AG10803 (cell line): ENCODE measurements at regions not wholly inside any gene's neighbourhood (a gene's known extent, or its start where the extent isn't known, plus 50 kb on each side); places are given as distances from the start of the nearest gene placed in this dataset.
"Not testable (repeated sequence)": the region's sequence is repeated elsewhere in the genome, so short reads cannot be mapped to it uniquely, and the experiment has no call there.

ENCODE experiments used
- DNase-seq: peaks from one replicate; pipeline ENCODE4 v3.0.0; 2010; ENCODE audit warnings: low read depth
- H3K4me3 ChIP-seq: 2 replicates; pipeline ENCODE4 v1.5.1; 2011; ENCODE audit warnings: mild to moderate bottlenecking, low read length, control low read depth
- TF ChIP-seq, protein P1 (sequence below): conservative IDR thresholded peaks from 2 replicates; pipeline ENCODE4 v1.5.1; 2011; ENCODE audit warnings: mild to moderate bottlenecking, low read length, control low read depth, inconsistent platforms

GRCh38 chr13:74266861-74267260, 132.7 kb upstream of the KLF12 start:
- no peak for DNase-seq
- H3K4me3 ChIP-seq = no peak overlapping the region
- TF ChIP-seq, protein P1, sequence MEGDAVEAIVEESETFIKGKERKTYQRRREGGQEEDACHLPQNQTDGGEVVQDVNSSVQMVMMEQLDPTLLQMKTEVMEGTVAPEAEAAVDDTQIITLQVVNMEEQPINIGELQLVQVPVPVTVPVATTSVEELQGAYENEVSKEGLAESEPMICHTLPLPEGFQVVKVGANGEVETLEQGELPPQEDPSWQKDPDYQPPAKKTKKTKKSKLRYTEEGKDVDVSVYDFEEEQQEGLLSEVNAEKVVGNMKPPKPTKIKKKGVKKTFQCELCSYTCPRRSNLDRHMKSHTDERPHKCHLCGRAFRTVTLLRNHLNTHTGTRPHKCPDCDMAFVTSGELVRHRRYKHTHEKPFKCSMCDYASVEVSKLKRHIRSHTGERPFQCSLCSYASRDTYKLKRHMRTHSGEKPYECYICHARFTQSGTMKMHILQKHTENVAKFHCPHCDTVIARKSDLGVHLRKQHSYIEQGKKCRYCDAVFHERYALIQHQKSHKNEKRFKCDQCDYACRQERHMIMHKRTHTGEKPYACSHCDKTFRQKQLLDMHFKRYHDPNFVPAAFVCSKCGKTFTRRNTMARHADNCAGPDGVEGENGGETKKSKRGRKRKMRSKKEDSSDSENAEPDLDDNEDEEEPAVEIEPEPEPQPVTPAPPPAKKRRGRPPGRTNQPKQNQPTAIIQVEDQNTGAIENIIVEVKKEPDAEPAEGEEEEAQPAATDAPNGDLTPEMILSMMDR = no peak

GRCh38 chr13:74266309-74266708, 132.1 kb upstream of the KLF12 start:
- no peak for DNase-seq
- H3K4me3 ChIP-seq = no peak overlapping the region
- TF ChIP-seq, protein P1 = no peak

DNA sequence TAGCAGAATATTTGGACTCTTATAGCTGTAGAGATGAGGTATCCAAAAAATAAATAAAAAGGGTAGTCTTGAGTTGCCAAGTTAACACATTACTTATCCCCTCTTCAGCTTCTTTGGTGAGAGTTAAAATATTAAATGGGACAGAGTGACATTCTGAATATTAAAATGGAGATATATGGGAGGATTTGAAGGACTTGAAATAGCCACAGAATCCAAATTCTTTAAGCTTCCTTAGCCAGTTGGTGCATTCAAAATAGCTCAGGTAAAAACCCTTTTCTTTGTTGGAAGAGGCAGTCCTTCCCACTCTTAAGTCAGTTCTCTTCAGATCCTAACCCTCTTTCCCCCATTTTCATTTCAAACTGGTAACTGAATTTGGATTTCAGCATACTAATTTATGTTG, 130.1 kb upstream of the KLF12 start:
- no peak for DNase-seq
- H3K4me3 ChIP-seq = no peak overlapping the region
- TF ChIP-seq, protein P1 = no peak

- H3K4me3 ChIP-seq, DNase-seq: not testable (repeated sequence)
Measured at GRCh38 chr13:74260420-74260819, 126.2 kb upstream of the KLF12 start.

DNA sequence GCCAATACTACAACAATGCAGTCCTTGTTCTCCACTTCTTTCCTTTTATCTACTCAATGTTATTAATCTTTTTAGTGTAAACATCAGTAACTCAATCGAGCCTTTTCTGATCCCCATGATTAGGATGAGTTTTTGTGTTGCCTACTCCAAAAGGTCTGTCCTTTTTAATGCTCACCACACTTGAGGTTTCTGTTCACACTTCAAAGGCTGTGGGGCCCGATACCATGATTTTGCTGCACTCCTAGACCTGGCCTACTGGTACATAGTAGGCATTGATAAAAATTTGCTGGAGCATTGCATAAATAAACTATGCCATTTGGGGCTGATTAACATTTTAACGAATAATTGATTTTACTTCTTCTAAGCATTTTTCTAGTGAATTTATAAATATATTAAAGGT, 125.4 kb upstream of the KLF12 start:
- no peak for DNase-seq
- H3K4me3 ChIP-seq = no peak overlapping the region
- TF ChIP-seq, protein P1 = no peak

GRCh38 chr13:74258961-74259360, 124.8 kb upstream of the KLF12 start:
- DNase-seq = no peak
- TF ChIP-seq, protein P1 = no peak
- H3K4me3 ChIP-seq = no peak overlapping the region

- no peak for DNase-seq
- TF ChIP-seq, protein P1 = no peak
- no peak overlapping the region for H3K4me3 ChIP-seq
Measured at GRCh38 chr13:74256969-74257368, 122.8 kb upstream of the KLF12 start.

- TF ChIP-seq, protein P1 = no peak
- no peak for DNase-seq
- H3K4me3 ChIP-seq = no peak overlapping the region
Measured at GRCh38 chr13:74253161-74253560, 119.0 kb upstream of the KLF12 start.
